Liver (tissue), 7 donors: ENCODE measurements at regions not wholly inside any gene's neighbourhood (a gene's known extent, or its start where the extent isn't known, plus 50 kb on each side); places are given as distances from the start of the nearest gene placed in this dataset.

Experiments used
- DNase-seq: peaks from one replicate; pipeline ENCODE4 v3.0.0-alpha.2; 2017; ENCODE audit warnings: low spot score
- H3K27ac ChIP-seq, 2 donors: one replicate each; pipeline ENCODE4 v1.7.0; 2013; ENCODE audit warnings: inconsistent platforms in 2 of 2, low read length in 2 of 2, control low read depth in 1 of 2, low read depth in 1 of 2, mild to moderate bottlenecking in 1 of 2
- H3K27me3 ChIP-seq, 4 donors: one replicate each; pipeline versions ENCODE4 v1.6.1 to v1.7.0; 2013; ENCODE audit warnings: low read length in 3 of 4, inconsistent platforms in 1 of 4, mild to moderate bottlenecking in 1 of 4, moderate library complexity in 1 of 4; ENCODE audit not compliant: control insufficient read depth in 4 of 4, insufficient read depth in 4 of 4
- H3K36me3 ChIP-seq, 4 donors: one replicate each; pipeline versions ENCODE4 v1.6.1 to v1.7.0; 2013; ENCODE audit warnings: low read length in 3 of 4, mild to moderate bottlenecking in 3 of 4, low read depth in 1 of 4, moderate library complexity in 1 of 4; ENCODE audit not compliant: control insufficient read depth in 4 of 4, insufficient read depth in 3 of 4
- H3K4me1 ChIP-seq, 4 donors: one replicate each; pipeline versions ENCODE4 v1.6.1 to v1.7.0; 2013; ENCODE audit warnings: low read length in 3 of 4, mild to moderate bottlenecking in 3 of 4, moderate library complexity in 1 of 4; ENCODE audit not compliant: control insufficient read depth in 4 of 4, insufficient read depth in 4 of 4
- H3K4me3 ChIP-seq, 3 donors: one replicate each; pipeline versions ENCODE4 v1.6.1 to v1.7.0; 2013; ENCODE audit warnings: low read length in 3 of 3, control low read depth in 1 of 3, low read depth in 1 of 3, mild to moderate bottlenecking in 1 of 3
- H3K9ac ChIP-seq, 2 donors: one replicate each; pipeline ENCODE4 v1.7.0; 2013; ENCODE audit warnings: low read length in 2 of 2, mild to moderate bottlenecking in 2 of 2, moderate library complexity in 2 of 2, control low read depth in 1 of 2, low read depth in 1 of 2
- H3K9me3 ChIP-seq, 4 donors: one replicate each; pipeline versions ENCODE4 v1.6.1 to v1.7.0; 2013; ENCODE audit warnings: low read length in 3 of 4; ENCODE audit not compliant: control insufficient read depth in 4 of 4
- ATF3 ChIP-seq: IDR thresholded peaks from 2 replicates; pipeline ENCODE4 v1.6.1; 2016; ENCODE audit warnings: antibody characterized with exemption
- EGR1 ChIP-seq, 2 donors: IDR thresholded peaks; 2 replicates each; pipeline ENCODE4 v1.6.1; 2016 to 2018; ENCODE audit warnings: antibody characterized with exemption in 2 of 2, low read depth in 2 of 2
- FOXA1 ChIP-seq: IDR thresholded peaks from 2 replicates; pipeline ENCODE4 v1.6.1; 2016; ENCODE audit warnings: antibody characterized with exemption
- HNF4A ChIP-seq, 2 donors: conservative IDR thresholded peaks; 2 replicates each; pipeline ENCODE4 v1.6.1; 2016; ENCODE audit warnings: antibody characterized with exemption in 2 of 2, mild to moderate bottlenecking in 2 of 2
- HNF4G ChIP-seq: IDR thresholded peaks from 2 replicates; pipeline ENCODE4 v1.6.1; 2016; ENCODE audit warnings: antibody characterized with exemption
- JUND ChIP-seq, 2 donors: IDR thresholded peaks; 2 replicates each; pipeline ENCODE4 v1.6.1; 2016; ENCODE audit warnings: antibody characterized with exemption in 2 of 2
- MAX ChIP-seq: IDR thresholded peaks from 2 replicates; pipeline ENCODE4 v1.6.1; 2016; ENCODE audit warnings: antibody characterized with exemption
- NR2F2 ChIP-seq: IDR thresholded peaks from 2 replicates; pipeline ENCODE4 v1.6.1; 2016; ENCODE audit warnings: antibody characterized with exemption
- RAD21 ChIP-seq, 2 donors: IDR thresholded peaks; 2 replicates each; pipeline ENCODE4 v1.6.1; 2016; ENCODE audit warnings: antibody characterized with exemption in 2 of 2, mild to moderate bottlenecking in 2 of 2
- REST ChIP-seq: IDR thresholded peaks from 2 replicates; pipeline ENCODE4 v1.6.1; 2016; ENCODE audit warnings: antibody characterized with exemption, mild to moderate bottlenecking
- RXRA ChIP-seq, 2 donors: IDR thresholded peaks; 2 replicates each; pipeline ENCODE4 v1.6.1; 2017 to 2018; ENCODE audit warnings: antibody characterized with exemption in 2 of 2, mild to moderate bottlenecking in 1 of 2
- SP1 ChIP-seq: IDR thresholded peaks from 2 replicates; pipeline ENCODE4 v1.6.1; 2018; ENCODE audit warnings: antibody characterized with exemption, mild to moderate bottlenecking
- TAF1 ChIP-seq: conservative IDR thresholded peaks from 2 replicates; pipeline ENCODE4 v1.6.1; 2016; ENCODE audit warnings: antibody characterized with exemption, mild to moderate bottlenecking
- YY1 ChIP-seq: IDR thresholded peaks from 2 replicates; pipeline ENCODE4 v1.6.1; 2016; ENCODE audit warnings: antibody characterized with exemption, mild to moderate bottlenecking
- ZBTB33 ChIP-seq: IDR thresholded peaks from 2 replicates; pipeline ENCODE4 v1.6.1; 2016; ENCODE audit warnings: antibody characterized with exemption
- whole genome bisulfite sequencing: extraction: QIAGEN DNeasy Blood & Tissue Kit; methylation state at CpG from one replicate; pipeline ENCODE4 v1.1.7; 2013; 5-methylcytosine and 5-hydroxymethylcytosine counted together
- donor health status: healthy.
- donor health status: healthy.
- donor health status: healthy.
- donor health status: healthy.

- Histone ChIP-seq H3K4me1 (no peaks in the 10 kb centered on the region), H3K4me3 (no peak overlapping the region), H3K27ac (no peak overlapping the region), H3K9ac (no peak overlapping the region), H3K27me3 (no peaks in the 10 kb centered on the region), H3K9me3 (no peaks in the 10 kb centered on the region), H3K36me3 (no peaks in the 10 kb centered on the region)
- WGBS, result 81% methylated on average over 4 of the region's 4 CpGs
- TF ChIP-seq TAF1 (no peak), EGR1 (IDR thresholded peaks at IDR 0.05; ENCODE audit: low read depth in 2 of 2) (no peak), RXRA (IDR thresholded peaks at IDR 0.05) (no peak), ZBTB33 (no peak), SP1 (no peak), REST (no peak), NR2F2 (no peak), YY1 (no peak), MAX (no peak), FOXA1 (no peak), HNF4A (conservative IDR thresholded peaks at IDR 0.05) (no peak), JUND (IDR thresholded peaks at IDR 0.05) (no peak), HNF4G (no peak)
- DNase-seq, result no peak
These were observed 112.1 kb downstream of the NUDT12 start for GRCh38 chr5:103450333-103451061.

GRCh38 chr5:103446813-103447212 lies 115.8 kb downstream of the NUDT12 start:
- TF ChIP-seq REST, result no peak
- TF ChIP-seq RAD21 (IDR thresholded peaks at IDR 0.05), result no peak
- TF ChIP-seq MAX, result no peak
- TF ChIP-seq ATF3, result no peak
- TF ChIP-seq TAF1, result no peak
- Histone ChIP-seq H3K9ac (no peak overlapping the region), H3K9me3 (peaks cover 0 to 2% (median 0%) of the 10 kb centered on the region in 4 donors), H3K36me3 (no peaks in the 10 kb centered on the region), H3K4me3 (no peak overlapping the region), H3K27ac (no peak overlapping the region), H3K4me1 (no peaks in the 10 kb centered on the region), H3K27me3 (no peaks in the 10 kb centered on the region)
- DNase-seq, result no peak
- WGBS, result 45% methylated on average over 3 of the region's 3 CpGs
